GM18861 (cell line): ENCODE measurements at regions not wholly inside any gene's neighbourhood (a gene's known extent, or its start where the extent isn't known, plus 50 kb on each side); places are given as distances from the start of the nearest gene placed in this dataset.
A peak's percentile ranks its signal among the peaks of the same experiment; 100 is the strongest.
"Not testable (repeated sequence)": the region's sequence is repeated elsewhere in the genome, so short reads cannot be mapped to it uniquely, and the experiment has no call there.

Experiments
- ATAC-seq: cut with Tn5 transposase; IDR thresholded peaks from one replicate; pipeline ENCODE4 v1.9.1; 2021; ENCODE audit not compliant: unreplicated experiment

- peak; percentile 96 for ATAC-seq
These were observed 58.9 kb upstream of the THUMPD2 start for GRCh38 chr2:39837856-39838453.

- no peak for ATAC-seq
These were observed 57.6 kb upstream of the THUMPD2 start for GRCh38 chr2:39836638-39837037.

GRCh38 chr2:39834426-39834825 is 55.4 kb upstream of the THUMPD2 start:
- ATAC-seq, result no peak

DNA sequence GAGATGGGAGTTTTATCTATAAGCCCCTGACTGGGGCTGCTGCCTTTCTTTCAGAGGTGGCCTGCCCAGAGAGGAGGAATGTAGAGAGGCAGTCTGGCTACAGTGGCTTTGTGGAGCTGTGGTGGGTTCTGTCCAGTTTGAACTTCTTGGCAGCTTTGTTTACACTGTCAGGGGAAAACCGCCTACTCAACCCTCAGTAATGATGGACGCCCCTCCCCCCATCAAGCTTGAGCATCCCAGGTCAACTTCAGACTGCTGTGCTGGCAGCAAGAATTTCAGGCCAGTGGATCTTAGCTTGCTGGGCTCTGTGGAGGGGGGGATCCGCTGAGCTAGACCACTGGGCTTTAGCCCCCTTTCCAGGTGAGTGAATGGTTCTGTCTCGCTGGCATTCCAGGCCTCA is 51.6 kb upstream of the THUMPD2 start:
- ATAC-seq, result not testable (repeated sequence)
